Loucy (cell line): ENCODE measurements at regions not wholly inside any gene's neighbourhood (a gene's known extent, or its start where the extent isn't known, plus 50 kb on each side); places are given as distances from the start of the nearest gene placed in this dataset.

Experiments
- H2AFZ ChIP-seq: fragments of 200-600 bp; sonication (generic); 2 replicates; pipeline ENCODE4 v1.6.0; 2016; ENCODE audit warnings: antibody characterized with exemption, mild to moderate bottlenecking, low read length, moderate library complexity
- H3F3A ChIP-seq: fragments of 200-600 bp; 2 replicates; pipeline ENCODE4 v1.6.0; 2016; ENCODE audit warnings: antibody characterized with exemption, low read depth, mild to moderate bottlenecking
- H3K27me3 ChIP-seq: fragments of 200-600 bp; sonication (generic); 2 replicates; pipeline ENCODE4 v1.6.1; 2014; ENCODE audit warnings: low read length, mild to moderate bottlenecking; ENCODE audit not compliant: insufficient read depth, poor library complexity, severe bottlenecking
- H3K36me3 ChIP-seq: fragments of 200-600 bp; sonication (generic); 2 replicates; pipeline ENCODE4 v1.6.1; 2016; ENCODE audit warnings: low read length; ENCODE audit not compliant: insufficient read depth
- H3K4me1 ChIP-seq: fragments of 200-600 bp; sonication (generic); 2 replicates; pipeline ENCODE4 v1.5.1; 2014; ENCODE audit warnings: low read length, mild to moderate bottlenecking; ENCODE audit not compliant: insufficient read depth, poor library complexity, severe bottlenecking
- H3K4me2 ChIP-seq: fragments of 200-600 bp; sonication (generic); 2 replicates; pipeline ENCODE4 v1.6.0; 2014; ENCODE audit warnings: antibody characterized with exemption, low read length, low read depth, mild to moderate bottlenecking; ENCODE audit not compliant: poor library complexity, severe bottlenecking
- H3K4me3 ChIP-seq: fragments of 200-600 bp; sonication (generic); 2 replicates; pipeline ENCODE4 v1.5.1; 2014; ENCODE audit warnings: low read length, mild to moderate bottlenecking, mixed read lengths; ENCODE audit not compliant: poor library complexity, severe bottlenecking
- H3K79me2 ChIP-seq: fragments of 200-600 bp; sonication (generic); 2 replicates; pipeline ENCODE4 v1.6.1; 2014; ENCODE audit warnings: low read length; ENCODE audit not compliant: insufficient read depth
- H3K9ac ChIP-seq: fragments of 200-600 bp; sonication (generic); 2 replicates; pipeline ENCODE4 v1.6.0; 2014; ENCODE audit warnings: mild to moderate bottlenecking, low read depth, low read length, moderate library complexity; ENCODE audit not compliant: poor library complexity, severe bottlenecking
- H3K9me2 ChIP-seq: fragments of 200-600 bp; sonication (generic); replicated peaks from 2 replicates; pipeline ENCODE4 v1.6.1; 2016; ENCODE audit warnings: low read depth, low read length, mixed read lengths
- H3K9me3 ChIP-seq: fragments of 200-600 bp; sonication (generic); 2 replicates; pipeline ENCODE4 v1.6.1; 2014; ENCODE audit warnings: mild to moderate bottlenecking, antibody characterized with exemption, low read length, low read depth; ENCODE audit not compliant: insufficient read depth
- H4K20me1 ChIP-seq: fragments of 200-600 bp; sonication (generic); 2 replicates; pipeline ENCODE4 v1.6.0; 2014; ENCODE audit warnings: antibody characterized with exemption, low read length, mild to moderate bottlenecking; ENCODE audit not compliant: insufficient read depth, poor library complexity, severe bottlenecking
- CTCF ChIP-seq: fragments of 200-600 bp; sonication (generic); conservative IDR thresholded peaks from 2 replicates; pipeline ENCODE4 v1.5.1; 2014; ENCODE audit warnings: mild to moderate bottlenecking, antibody characterized with exemption, low read length
- EZH2phosphoT487 ChIP-seq: fragments of 200-600 bp; IDR thresholded peaks from 2 replicates; pipeline ENCODE4 v1.6.1; 2018; ENCODE audit warnings: antibody characterized with exemption, mild to moderate bottlenecking, moderate library complexity, borderline replicate concordance

DNA sequence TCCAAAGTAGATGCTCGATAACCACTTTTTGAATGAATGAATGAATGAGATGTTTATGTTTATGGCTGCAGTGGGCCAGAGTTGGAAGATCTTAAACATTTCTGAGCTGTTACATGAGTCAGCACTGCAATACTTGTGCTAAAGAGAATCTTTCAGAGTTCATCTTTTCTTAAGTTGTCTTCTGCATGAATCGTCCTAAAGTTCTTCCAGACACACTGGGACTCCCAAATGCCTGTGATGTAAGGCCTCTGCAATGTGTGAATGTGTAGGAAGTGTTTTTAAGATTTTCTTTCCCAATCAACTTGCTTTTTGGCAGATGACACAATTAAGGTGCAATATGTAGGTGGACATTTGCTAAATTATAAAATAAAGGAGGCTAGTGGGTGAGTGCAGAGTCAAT is 50.3 kb upstream of the TRIM9 start:
- Histone ChIP-seq H3K27me3 (no peaks in the 10 kb centered on the region), H4K20me1 (no peaks in the 10 kb centered on the region), H3K79me2 (no peaks in the 10 kb centered on the region), H3K9ac (no peak overlapping the region), H3K4me1 (no peaks in the 10 kb centered on the region), H3K4me2 (no peak overlapping the region), H3K36me3 (no peaks in the 10 kb centered on the region), H3K9me3 (no peaks in the 10 kb centered on the region), H3K9me2 (no peaks in the 10 kb centered on the region), H3K4me3 (no peak overlapping the region), H3F3A (no peaks in the 10 kb centered on the region), H2AFZ (no peak overlapping the region)
- no peak for TF ChIP-seq EZH2phosphoT487
- TF ChIP-seq CTCF: no peak

GRCh38 chr14:51147183-51147582 is 52.3 kb upstream of the TRIM9 start:
- Histone ChIP-seq H3K9ac (no peak overlapping the region), H3K4me3 (no peak overlapping the region), H3K9me3 (no peaks in the 10 kb centered on the region)

GRCh38 chr14:51155326-51155725 is 60.4 kb upstream of the TRIM9 start:
- Histone ChIP-seq H3K9me2 (no peaks in the 10 kb centered on the region), H3K4me3 (no peak overlapping the region), H2AFZ (no peak overlapping the region), H3K27me3 (no peaks in the 10 kb centered on the region), H3K4me1 (no peaks in the 10 kb centered on the region), H3K9me3 (no peaks in the 10 kb centered on the region), H3K36me3 (no peaks in the 10 kb centered on the region), H3K4me2 (no peak overlapping the region), H3K9ac (no peak overlapping the region), H4K20me1 (no peaks in the 10 kb centered on the region), H3F3A (no peaks in the 10 kb centered on the region), H3K79me2 (no peaks in the 10 kb centered on the region)
- TF ChIP-seq EZH2phosphoT487 (no peak), CTCF (no peak)

More at GRCh38 chr14:51147183-51147582, 52.3 kb upstream of the TRIM9 start:
- Histone ChIP-seq H2AFZ (no peak overlapping the region), H3K27me3 (no peaks in the 10 kb centered on the region), H4K20me1 (no peaks in the 10 kb centered on the region), H3K4me2 (no peak overlapping the region), H3K4me1 (no peaks in the 10 kb centered on the region), H3K9me2 (no peaks in the 10 kb centered on the region), H3F3A (no peaks in the 10 kb centered on the region), H3K36me3 (no peaks in the 10 kb centered on the region), H3K79me2 (no peaks in the 10 kb centered on the region)
- no peak for TF ChIP-seq EZH2phosphoT487
- TF ChIP-seq CTCF: no peak
